Endodermal cell (in vitro differentiated cells): ENCODE measurements at regions not wholly inside any gene's neighbourhood (a gene's known extent, or its start where the extent isn't known, plus 50 kb on each side); places are given as distances from the start of the nearest gene placed in this dataset.

Experiments
- DNase-seq: peaks from one replicate; pipeline ENCODE4 v3.0.0-alpha.2; 2017
- H3K27ac ChIP-seq: 2 replicates; pipeline ENCODE4 v1.5.1; 2013; ENCODE audit warnings: mild to moderate bottlenecking, low read depth, low read length, moderate library complexity
- H3K27me3 ChIP-seq: 2 replicates; pipeline ENCODE4 v1.6.1; 2013; ENCODE audit warnings: mild to moderate bottlenecking, low read length, moderate library complexity; ENCODE audit not compliant: insufficient read depth, control insufficient read depth, poor library complexity, severe bottlenecking
- H3K36me3 ChIP-seq: 2 replicates; pipeline ENCODE4 v1.7.0; 2013; ENCODE audit warnings: mild to moderate bottlenecking, low read length, moderate library complexity; ENCODE audit not compliant: control insufficient read depth, insufficient read depth
- H3K4me1 ChIP-seq: one replicate; pipeline ENCODE4 v1.7.0; 2013; ENCODE audit warnings: low read length; ENCODE audit not compliant: control insufficient read depth, insufficient read depth
- H3K4me3 ChIP-seq: 2 replicates; pipeline ENCODE4 v1.5.1; 2013; ENCODE audit warnings: mild to moderate bottlenecking, low read length, moderate library complexity
- H3K9ac ChIP-seq: 2 replicates; pipeline ENCODE4 v1.6.1; 2013; ENCODE audit warnings: mild to moderate bottlenecking, low read length, moderate library complexity; ENCODE audit not compliant: poor library complexity, severe bottlenecking; ENCODE audit errors: extremely low read depth
- H3K9me3 ChIP-seq: 2 replicates; pipeline ENCODE4 v1.6.1; 2013; ENCODE audit warnings: mild to moderate bottlenecking, low read length, moderate library complexity; ENCODE audit not compliant: control insufficient read depth
- H3K27ac Mint-ChIP-seq: 2 replicates; pipeline ENCODE4 v1.8.0; 2020; ENCODE audit warnings: mixed read lengths
- H3K27me3 Mint-ChIP-seq: 2 replicates; pipeline ENCODE4 v1.8.0; 2021; ENCODE audit warnings: mild to moderate bottlenecking, mixed read lengths; ENCODE audit not compliant: insufficient read depth
- H3K36me3 Mint-ChIP-seq: 2 replicates; pipeline ENCODE4 v1.8.0; 2020; ENCODE audit warnings: low read depth, mixed read lengths
- H3K4me1 Mint-ChIP-seq: 2 replicates; pipeline ENCODE4 v1.8.0; 2020; ENCODE audit warnings: mixed read lengths
- H3K4me3 Mint-ChIP-seq: 2 replicates; pipeline ENCODE4 v1.8.0; 2020; ENCODE audit warnings: mild to moderate bottlenecking, moderate library complexity, mixed read lengths
- H3K9me3 Mint-ChIP-seq: 2 replicates; pipeline ENCODE4 v1.8.0; 2020; ENCODE audit warnings: mild to moderate bottlenecking, mixed read lengths
- CTCF ChIP-seq: fragments of 200-600 bp; sonication (generic); conservative IDR thresholded peaks from 2 replicates; pipeline ENCODE4 v1.5.0; 2021; ENCODE audit warnings: antibody characterized with exemption, mild to moderate bottlenecking
- WGBS, 2 experiments: methylation state at CpG; one replicate each; pipeline versions ENCODE4 v1.1.5 to v1.1.7; 2013; ENCODE audit warnings: missing lambda C conversion rate in 2 of 2, mixed read lengths in 1 of 2; ENCODE audit not compliant: insufficient coverage in 1 of 2, insufficient read length in 1 of 2; 5-methylcytosine and 5-hydroxymethylcytosine counted together

- Mint-ChIP-seq H3K27me3 (peaks cover 20% of the 10 kb centered on the region), H3K9me3 (no peaks in the 10 kb centered on the region), H3K4me3 (no peak overlapping the region), H3K4me1 (peaks cover 35% of the 10 kb centered on the region), H3K27ac (no peak overlapping the region), H3K36me3 (no peaks in the 10 kb centered on the region)
- Histone ChIP-seq H3K9me3 (no peaks in the 10 kb centered on the region), H3K27me3 (no peaks in the 10 kb centered on the region), H3K9ac (no peak overlapping the region), H3K4me1 (peaks cover 13% of the 10 kb centered on the region), H3K36me3 (no peaks in the 10 kb centered on the region), H3K27ac (no peak overlapping the region), H3K4me3 (no peak overlapping the region)
- no peak for TF ChIP-seq CTCF
- whole genome bisulfite sequencing, 2 experiments: 69 to 79% methylated on average over 4 to 5 of the region's 5 CpGs
- no peak for DNase-seq
Observed at GRCh38 chr6:165844232-165844631, 181.2 kb upstream of the PDE10A start.

GRCh38 chr6:165843568-165844113, 180.6 kb upstream of the PDE10A start:
- DNase-seq: no peak
- peaks cover 19% of the 10 kb centered on the region for H3K27me3 Mint-ChIP-seq
- Histone ChIP-seq H3K27ac (no peak overlapping the region), H3K36me3 (no peaks in the 10 kb centered on the region), H3K4me1 (peaks cover 13% of the 10 kb centered on the region), H3K4me3 (no peak overlapping the region), H3K9ac (no peak overlapping the region), H3K9me3 (no peaks in the 10 kb centered on the region), H3K27me3 (no peaks in the 10 kb centered on the region)
- H3K4me3 Mint-ChIP-seq: no peak overlapping the region
- 87 to 91% methylated on average over 5 to 11 of the region's 11 CpGs for WGBS, 2 experiments
- no peak overlapping the region for H3K27ac Mint-ChIP-seq
- TF ChIP-seq CTCF: no peak
- peaks cover 35% of the 10 kb centered on the region for H3K4me1 Mint-ChIP-seq
- H3K36me3 Mint-ChIP-seq: no peaks in the 10 kb centered on the region
- no peaks in the 10 kb centered on the region for H3K9me3 Mint-ChIP-seq

- Histone ChIP-seq H3K27me3 (no peaks in the 10 kb centered on the region), H3K9ac (no peak overlapping the region), H3K36me3 (no peaks in the 10 kb centered on the region), H3K4me1 (peaks cover 13% of the 10 kb centered on the region), H3K9me3 (no peaks in the 10 kb centered on the region), H3K27ac (no peak overlapping the region), H3K4me3 (no peak overlapping the region)
- no peak for TF ChIP-seq CTCF
- Mint-ChIP-seq H3K4me1 (peaks cover 35% of the 10 kb centered on the region), H3K27ac (no peak overlapping the region), H3K27me3 (peaks cover 19% of the 10 kb centered on the region), H3K36me3 (no peaks in the 10 kb centered on the region), H3K9me3 (no peaks in the 10 kb centered on the region), H3K4me3 (no peak overlapping the region)
- 83 to 84% methylated on average over 3 to 5 of the region's 5 CpGs for WGBS, 2 experiments
- DNase-seq: peak; percentile 67
Observed at GRCh38 chr6:165843121-165843520, 180.1 kb upstream of the PDE10A start.
